ENCODE measurements at regions not wholly inside any gene's neighbourhood (a gene's known extent, or its start where the extent isn't known, plus 50 kb on each side); places are given as distances from the start of the nearest gene placed in this dataset.
"Not testable (repeated sequence)": the region's sequence is repeated elsewhere in the genome, so short reads cannot be mapped to it uniquely, and the experiment has no call there.

DNA sequence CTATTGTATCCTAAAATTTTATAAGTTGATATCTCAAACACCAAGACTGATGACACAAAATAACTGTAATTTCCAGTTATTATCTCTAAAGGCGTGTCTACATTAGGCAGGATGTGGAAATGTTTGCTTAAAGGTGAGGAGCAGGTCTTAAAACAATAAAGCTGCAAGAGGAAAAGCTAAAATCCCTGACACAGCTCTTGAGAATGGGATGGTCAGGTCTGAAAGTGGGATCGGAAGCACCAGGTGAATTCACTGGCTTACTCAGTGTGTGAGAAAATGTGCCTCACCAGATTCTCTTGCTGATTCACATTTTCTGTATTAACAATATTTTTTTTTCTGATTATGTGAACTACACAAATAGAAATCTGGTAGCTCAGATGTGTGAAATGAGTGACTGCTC lies 421.9 kb upstream of the ADAMTS5 start:
- no peak for DNase-seq (ENCODE audit: low spot score)

DNA sequence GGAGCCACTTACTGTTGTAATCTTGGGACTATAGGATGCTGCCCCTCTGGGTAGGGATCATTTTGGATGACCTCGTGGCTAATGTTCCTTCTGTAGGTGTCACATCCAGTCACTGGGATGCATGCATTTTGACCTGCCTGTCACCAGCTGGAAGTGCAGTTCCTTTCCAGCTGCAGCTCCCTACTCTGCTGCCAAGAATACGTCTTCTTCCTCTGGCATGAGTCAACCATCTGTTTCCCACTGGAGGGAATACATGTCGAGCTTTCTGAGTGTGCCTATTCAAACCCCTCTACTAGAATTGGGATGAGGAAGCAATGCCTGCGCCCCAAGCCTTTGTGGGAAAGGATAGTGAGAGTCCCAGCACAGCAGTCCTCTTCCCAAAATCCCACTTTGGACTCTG lies 415.5 kb upstream of the ADAMTS5 start:
- no peak for DNase-seq (ENCODE audit: low spot score)

DNA sequence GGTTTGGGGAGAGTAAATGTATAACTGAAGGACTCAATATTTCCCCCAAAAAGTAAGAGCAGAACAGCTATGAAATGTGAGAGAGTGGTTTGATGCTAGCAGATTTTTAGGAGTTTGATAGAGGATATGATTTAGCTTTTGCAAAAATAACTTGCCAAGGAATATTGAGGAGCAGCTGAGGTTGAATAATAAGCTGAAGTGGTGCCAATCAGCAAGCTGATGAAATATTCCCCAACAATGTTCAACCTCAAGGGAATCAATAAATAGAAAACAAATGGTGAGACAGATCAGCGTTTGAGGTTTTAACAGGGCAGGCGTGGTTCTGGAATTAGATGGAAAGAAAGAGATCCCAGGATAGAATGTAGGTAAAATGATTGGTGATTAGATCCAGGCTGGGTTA lies 413.4 kb upstream of the ADAMTS5 start:
- DNase-seq (ENCODE audit: low spot score): no peak

DNA sequence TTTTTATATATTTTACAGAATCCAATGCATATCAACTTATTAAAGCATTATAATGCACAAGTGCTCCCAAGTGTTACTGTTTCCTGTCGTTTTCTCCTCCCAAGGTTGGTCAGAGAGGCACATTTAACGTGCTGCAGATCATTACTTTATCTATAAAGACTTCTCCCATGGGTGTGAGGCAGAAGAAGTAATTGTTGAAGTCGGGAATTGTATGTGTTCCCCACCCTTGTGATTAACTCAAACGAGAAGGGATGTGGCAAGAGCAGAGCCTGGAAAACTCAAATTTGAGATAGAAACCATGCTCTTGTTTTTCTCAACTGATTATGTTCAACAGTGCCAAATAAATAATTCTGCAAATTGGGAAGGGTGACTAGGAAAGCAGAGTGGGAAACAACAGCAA lies 412.5 kb upstream of the ADAMTS5 start:
- DNase-seq (ENCODE audit: low spot score): no peak

DNA sequence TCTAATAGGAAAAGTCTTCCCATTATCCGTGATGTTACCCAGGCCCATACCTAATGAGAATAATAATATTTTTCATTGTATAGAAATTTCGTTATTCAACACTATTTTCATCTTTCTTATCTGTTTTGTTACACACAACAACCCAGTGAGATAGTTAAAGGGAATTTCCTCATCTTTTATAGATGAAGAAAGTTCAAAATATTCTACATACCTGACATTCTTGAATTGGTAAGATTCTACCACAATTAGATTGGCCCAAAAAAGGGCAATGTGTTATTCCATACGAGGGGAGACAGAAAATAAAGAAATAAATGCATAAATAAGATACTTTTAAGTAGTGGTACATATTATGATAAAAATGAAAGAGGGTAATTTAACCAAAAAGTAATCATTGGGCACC lies 405.5 kb upstream of the ADAMTS5 start:
- DNase-seq (ENCODE audit: low spot score): no peak

DNA sequence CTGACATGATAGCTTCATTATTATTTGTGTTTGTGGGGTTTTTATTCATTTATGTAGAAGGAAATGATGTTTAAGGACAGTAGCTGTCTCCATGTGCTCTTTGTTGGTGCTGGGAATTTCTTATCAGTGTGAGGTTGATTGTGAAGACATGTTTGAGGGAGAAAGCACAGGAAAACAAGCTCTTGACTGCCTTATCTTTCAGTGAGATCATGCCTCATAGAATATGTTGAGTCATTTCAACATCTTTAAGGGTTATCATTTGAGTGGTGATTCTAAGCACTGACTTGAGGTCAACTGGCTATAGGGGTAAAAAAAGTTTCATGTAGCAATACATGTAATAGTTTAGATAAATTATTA lies 405.1 kb upstream of the ADAMTS5 start:
- DNase-seq (ENCODE audit: low spot score): peak; percentile 69

DNA sequence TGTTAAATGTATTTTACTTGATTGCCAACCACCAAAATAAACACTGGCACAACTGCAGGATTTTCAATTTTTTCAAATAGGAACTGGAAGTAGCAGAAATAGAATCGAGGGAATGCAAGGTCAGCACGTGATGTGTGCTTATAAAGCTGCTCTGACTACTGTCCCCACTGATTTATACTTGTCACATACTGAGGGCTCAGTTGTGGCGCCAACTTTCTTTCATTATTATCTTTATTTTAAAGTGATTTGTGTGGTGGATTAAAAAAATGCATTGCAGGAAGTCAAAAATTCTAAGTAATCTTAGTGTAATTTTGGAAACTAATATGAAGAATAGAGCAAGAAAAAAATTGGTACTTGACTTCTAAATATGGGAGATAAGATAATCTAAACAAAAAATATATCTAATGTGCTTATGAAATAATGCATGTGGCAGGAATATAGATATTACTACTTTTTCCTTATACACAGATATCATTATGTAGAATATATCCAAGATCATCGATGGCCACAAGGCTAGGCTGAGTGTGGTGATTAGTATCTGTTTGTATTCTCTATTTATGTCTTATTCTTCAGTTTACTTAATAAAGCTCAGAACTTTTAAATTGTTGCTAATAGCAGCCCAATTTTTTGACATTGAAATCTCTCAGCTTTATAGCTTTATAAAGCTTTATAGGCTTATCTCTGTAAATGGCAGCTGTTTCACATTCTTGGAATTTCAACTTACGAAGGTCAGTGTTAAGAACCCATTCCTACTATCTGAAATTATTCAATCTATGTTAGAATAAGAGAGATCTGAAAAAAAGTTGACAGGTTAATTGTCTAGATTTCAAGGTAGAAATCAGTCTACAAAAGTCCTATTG lies 404.5 kb upstream of the ADAMTS5 start:
- peak; percentile 18 for DNase-seq (ENCODE audit: low spot score)

DNA sequence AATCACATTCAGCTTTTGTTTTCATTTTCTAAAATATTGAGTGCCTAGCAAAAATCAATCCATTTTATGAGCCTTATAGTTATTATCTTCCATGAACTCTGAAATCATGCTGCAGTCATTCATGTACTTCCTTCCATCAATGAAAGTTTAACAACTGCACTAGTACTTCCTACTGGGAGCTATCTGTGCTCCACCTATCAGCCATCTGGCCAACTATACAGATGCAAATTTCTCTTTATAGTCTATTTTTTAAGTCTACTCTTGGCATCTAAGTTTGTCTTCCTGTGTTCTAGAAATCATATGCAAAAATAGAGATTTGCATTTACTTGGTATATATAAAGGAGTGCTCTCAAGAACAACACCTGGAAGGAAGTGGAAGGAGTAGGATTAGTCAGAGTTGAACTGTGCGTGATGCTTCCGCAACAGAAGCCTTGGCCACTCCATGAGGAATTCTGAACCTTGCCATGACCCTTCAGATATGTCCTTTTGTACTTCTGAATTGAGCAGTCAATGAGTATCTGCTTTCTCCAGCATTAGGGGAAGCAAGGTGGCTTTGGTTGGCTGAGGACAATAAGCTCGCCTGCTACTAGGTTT lies 403.2 kb upstream of the ADAMTS5 start:
- DNase-seq (ENCODE audit: low spot score): no peak

DNA sequence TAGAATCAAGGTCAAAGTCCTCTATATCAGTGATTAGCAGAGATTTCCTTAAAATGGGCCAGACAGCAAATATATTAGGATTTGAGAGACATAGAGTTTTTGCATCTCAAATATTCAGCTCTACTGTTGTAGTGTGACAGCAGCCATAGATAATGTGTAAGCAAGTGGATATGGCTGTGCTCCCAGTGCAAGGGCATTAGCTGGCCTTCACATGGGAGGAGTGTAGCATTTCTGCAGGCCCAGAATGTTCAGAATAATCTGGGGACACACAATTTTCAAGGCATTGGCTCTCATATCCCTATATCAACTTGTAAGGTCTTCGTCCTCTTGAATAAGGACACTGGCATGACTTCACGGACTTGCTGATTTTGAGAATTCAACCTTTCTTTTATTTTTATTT lies 402.3 kb upstream of the ADAMTS5 start:
- DNase-seq (ENCODE audit: low spot score): no peak

DNA sequence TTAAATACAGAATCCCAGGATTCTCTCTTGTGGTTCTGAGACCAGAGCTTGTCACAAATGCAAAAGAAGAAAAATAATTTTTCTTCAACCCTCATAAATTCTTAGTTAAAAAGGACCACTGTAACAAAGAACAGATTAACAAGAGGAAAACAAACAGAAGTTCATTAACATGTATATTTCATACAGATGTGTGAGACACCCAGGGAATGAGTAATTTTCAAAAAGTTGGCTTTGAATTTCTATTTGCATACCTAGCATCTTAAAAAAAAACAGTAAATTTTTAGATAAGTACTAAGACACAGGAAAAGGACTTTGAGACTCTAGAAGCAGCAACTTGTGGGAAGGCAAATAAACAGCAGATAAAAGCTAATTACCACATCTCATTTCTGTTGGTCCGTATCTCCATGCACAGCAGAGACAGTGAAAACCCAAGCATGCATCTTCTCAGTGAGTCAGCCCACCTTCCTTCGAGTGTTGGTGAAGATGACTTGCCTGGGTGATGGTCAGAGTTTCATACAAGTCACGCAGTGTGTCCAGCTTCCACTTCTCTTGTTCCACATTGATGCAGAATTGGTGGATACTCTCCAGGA lies 399.9 kb upstream of the ADAMTS5 start:
- DNase-seq (ENCODE audit: low spot score): no peak

DNA sequence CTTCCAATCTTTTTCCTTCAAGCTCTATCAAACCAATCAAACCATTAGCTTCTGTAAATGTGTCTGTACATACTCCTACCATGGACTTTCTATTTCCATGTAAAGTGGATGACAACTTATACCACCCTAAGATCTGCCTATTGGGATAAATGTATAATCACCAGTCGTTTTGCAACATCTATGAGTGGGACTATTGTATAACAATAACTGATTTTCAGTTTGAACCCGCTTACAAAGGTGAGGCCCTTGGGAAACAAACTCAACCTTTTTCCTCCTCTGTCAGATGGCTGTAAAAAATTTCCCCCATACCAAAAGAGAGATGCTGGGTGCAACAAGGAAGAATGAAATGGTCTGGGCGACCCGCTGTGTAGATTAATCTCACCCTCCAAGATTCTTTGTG lies 399.1 kb upstream of the ADAMTS5 start:
- DNase-seq (ENCODE audit: low spot score): no peak

DNA sequence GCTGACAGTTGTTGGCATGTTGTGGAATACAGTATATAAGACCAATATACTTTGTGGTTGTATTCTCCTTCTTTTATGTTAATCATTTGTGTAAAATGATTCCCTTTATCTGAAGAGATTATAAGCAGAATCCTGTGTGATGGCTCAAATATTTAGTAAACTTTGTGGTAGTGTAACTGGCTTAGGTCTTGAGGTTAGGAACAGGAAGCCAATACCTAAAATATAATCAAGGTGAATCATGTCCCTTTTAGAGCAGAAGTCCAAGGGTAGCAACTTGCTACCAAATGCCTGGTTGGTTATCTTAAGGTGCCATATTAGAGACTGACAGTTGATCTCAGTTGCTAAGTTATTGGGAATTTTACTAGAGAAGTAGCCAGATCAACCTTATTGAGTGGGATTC lies 398.5 kb upstream of the ADAMTS5 start:
- peak; percentile 40 for DNase-seq (ENCODE audit: low spot score)

DNA sequence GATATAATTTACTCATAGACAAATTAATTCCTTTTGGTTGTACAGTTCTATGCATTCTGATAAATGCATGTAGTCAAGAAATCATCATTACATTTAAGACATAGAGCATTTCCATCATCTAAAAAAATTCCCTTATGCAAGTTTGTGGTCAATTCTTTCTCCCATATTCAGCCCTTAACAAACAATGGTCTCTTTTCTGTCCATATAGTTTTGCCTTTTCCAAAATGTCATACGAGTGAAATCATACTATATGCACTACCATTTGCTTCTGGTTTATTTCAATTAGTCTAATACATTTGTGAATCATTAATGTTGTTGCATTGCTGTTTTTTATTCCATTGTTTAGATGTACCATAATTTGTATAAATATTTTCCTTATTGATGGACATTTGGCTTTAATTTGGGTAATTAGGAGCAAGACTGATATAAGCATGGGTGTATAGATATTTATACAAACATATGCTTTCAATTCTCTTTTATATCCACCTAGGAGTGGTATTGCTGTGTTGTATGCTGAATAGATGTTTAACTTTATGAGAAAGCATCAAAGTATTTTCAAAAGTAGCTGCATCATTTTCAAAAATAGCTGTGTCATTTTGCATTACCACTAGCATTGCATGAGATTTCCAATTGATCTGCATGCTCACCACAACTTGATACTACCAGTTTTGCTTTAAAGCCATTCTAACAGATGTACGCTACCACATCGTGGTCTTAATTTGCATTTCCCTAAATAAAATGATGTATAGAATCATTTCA lies 397.0 kb upstream of the ADAMTS5 start:
- no peak for DNase-seq (ENCODE audit: low spot score)

DNA sequence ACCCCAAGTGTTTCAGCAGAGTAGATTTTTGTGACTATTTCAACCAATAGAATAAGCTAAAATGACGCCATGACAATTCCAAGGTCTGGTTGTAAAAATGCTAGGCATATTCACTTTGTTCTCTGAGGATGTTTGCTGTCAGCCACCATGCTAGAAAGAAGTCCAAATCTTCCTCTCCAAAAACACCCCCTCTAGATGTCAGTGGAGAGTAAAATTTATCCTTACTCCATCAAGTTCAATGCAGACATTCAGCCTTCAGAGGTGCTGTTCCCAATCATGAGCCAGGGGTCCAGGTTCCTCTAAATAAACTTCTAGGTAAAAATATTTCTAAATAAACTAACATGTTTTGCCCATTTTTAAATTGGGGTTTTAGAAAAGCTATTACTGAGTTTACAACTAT lies 395.4 kb upstream of the ADAMTS5 start:
- peak; percentile 11 for DNase-seq (ENCODE audit: low spot score)

DNA sequence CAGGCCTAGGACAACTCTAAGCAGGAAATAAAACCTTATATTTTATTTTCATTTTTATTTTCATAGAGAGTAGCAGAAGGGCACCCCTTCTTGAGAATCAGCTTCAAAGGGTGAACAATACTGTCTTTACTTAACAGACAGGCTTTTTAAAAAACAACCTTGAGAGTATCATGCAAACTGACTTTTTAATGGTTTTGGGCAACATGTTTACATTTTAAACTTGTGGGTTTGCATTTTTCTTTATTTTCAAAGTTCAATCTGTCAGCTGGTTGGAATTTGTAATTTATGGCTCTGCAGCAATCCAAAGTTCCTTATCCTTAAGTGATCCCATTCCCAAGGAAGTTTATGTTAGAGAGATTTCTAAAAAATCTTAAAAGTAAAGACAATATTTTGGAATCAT lies 392.3 kb upstream of the ADAMTS5 start:
- peak; percentile 43 for DNase-seq (ENCODE audit: low spot score)

DNA sequence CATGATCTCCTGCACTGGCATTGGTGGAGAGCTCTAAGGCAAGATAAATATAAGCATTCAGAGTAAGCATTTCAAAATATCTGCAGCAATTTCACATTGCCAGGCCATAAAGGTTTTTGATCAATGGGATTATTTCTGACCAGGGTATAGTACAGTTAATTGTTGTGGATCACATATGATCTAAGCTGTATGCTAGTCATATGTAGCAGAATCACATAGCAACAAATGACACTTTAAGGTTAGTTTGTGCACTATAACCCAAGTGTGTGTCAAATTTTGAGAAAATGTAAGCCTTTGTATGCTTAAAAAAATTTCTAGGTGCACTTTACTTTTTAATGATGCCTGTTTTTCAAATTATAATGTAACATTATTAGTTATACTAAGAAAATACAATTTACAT lies 386.0 kb upstream of the ADAMTS5 start:
- DNase-seq (ENCODE audit: low spot score): no peak

DNA sequence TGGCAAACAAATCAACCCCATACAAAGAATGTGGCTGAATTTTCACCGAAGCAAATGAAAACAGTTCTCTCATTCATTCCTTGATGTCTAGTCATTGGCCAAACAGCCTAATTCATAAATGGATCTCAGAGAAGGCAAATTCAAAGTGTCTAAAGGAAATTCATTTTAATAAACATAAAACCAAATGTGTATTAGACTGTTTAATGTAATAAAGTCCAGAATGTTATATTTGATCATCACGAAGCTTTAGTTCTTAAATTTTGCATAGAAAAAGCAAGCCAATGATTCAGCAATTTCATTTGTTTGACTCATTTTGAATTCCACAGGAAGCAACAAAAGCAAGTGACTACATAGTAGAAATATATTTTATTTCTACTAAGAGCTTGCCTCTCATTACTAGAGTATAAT lies 379.2 kb upstream of the ADAMTS5 start:
- peak; percentile 36 for DNase-seq (ENCODE audit: low spot score)

DNA sequence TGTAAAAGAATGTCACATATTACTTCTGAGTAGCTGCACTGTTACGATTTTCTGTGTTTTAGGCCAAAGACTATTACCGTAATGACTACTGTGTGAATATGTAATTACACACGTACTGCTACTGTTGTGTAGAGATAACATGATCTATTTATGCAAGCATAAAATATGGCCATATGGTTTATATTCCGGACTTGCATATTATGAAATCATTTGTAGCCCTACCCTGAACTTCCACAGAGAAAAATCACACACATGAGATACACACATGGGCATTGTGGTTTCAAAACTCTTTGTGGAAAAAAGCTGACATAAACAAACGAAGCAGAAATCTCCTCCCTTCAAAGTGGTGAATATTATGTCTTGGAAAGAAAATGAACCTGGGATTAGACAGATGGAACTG lies 373.0 kb upstream of the ADAMTS5 start:
- DNase-seq (ENCODE audit: low spot score): no peak

DNA sequence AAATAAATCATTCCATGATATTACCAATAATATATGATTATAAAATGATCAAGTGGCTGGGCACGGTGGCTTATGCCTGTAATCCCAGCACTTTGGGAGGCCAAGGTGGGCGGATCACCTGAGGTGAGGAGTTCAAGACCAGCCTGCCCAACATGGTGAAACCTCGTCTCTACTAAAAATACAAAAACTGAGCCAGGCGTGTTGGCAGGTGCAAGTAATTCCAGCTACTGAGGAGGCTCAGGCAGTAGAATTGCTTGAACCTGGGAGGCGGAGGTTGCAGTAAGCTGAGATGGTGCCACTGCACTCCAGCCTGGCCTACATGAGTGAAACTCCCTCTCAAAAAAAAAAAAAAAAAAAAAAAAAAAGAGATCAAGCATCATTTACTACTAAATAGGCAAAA lies 371.1 kb upstream of the ADAMTS5 start:
- DNase-seq (ENCODE audit: low spot score): not testable (repeated sequence)

DNA sequence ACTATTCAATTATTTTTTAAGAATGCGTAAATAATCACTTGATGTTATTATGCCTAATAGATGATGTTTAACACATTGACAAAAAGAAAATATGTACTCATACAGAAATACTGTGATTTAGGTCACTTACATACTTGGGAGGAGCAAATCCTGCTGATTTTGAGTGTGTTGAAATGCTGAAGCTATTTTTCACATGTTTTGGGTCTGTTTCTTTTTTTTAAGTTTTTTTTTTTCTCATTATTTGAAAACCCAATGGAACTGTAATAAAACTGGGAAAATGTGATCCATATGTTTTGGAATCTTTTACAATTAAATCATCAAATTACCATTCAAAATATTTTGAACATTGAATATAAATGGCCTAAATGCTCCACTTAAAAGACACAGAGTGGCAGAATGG lies 366.2 kb upstream of the ADAMTS5 start:
- no peak for DNase-seq (ENCODE audit: low spot score)

DNA sequence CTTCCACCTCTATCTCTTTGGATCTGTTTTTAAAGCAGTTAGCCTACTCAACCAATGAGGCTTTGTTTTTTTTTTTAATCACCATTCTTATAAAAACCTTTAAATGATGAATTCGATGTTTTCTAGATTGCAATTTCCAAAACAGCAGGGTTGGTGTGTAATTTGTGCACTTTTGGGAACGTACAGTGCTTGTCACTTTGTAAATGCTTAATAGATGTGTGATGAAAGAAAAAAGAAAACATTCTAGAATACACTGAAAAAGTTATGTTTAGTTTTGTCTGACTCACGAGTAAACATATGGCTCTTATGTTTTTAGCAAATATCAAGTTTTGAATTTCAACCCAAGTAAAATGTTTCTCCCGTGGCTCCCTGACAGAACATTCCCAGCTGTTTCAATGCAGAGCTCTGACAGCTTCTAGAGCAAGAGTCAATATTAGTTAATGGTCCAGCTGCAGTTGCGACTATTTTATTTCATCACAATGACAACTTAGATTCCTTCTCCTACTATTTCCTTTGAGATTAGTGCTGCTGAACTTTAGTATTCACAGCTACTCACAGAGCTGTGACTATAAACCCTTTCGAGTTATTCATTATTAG lies 362.5 kb upstream of the ADAMTS5 start:
- DNase-seq (ENCODE audit: low spot score): no peak

DNA sequence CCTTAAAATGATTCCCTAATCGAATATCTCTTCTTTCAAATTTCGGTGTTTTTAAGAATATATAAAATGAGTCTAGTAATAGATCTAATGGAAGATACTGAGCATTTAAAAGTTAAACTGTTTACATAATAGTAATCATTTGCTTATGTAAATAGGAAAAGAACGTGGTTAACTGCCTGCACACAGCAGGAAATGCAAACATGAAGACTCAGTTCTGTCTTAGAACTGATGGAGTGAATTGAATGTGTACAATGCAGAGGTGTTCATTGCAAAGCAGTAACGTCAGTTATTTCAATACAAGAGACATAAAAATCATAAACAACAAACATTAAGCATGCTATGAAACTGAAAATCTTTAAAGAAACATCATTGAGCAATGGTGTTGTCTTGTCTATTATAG lies 359.4 kb upstream of the ADAMTS5 start:
- no peak for DNase-seq (ENCODE audit: low spot score)

Measured in A172 (cell line).